GM21825 (cell line): ENCODE measurements at regions not wholly inside any gene's neighbourhood (a gene's known extent, or its start where the extent isn't known, plus 50 kb on each side); places are given as distances from the start of the nearest gene placed in this dataset.

Experiments used
- ATAC-seq: cut with Tn5 transposase; IDR thresholded peaks from one replicate; pipeline ENCODE4 v1.9.1; 2021; ENCODE audit warnings: mild to moderate bottlenecking, moderate library complexity; ENCODE audit not compliant: unreplicated experiment

DNA sequence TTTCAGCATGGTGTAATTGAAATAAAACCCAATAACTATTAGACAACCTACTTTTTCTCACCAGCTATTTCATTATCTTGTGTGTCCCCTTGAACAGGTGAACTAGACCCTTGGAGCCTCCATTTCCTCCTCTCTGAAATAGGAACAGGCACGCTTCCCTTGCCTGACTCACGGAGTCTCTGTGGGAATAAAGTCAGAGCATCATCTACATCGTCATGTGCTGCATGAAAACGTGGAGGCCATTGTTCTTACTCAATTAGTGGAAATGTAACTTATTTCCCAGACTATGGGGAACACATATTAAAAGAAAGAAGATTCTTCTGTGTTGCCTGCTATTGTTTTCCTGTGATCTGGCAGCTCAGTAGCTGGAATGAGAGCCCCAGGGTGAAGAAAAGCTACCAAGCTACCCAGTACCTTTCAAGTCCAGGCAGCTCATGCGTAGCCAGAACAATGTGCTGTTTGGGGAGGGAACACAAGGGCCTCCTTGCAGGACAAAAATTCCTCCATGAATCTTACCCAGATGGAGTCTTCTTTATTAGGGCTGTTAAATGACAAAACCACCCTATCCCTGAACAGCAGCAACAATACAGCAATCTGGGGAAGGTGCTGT, 59.8 kb downstream of the SOX11 start:
- no peak for ATAC-seq

DNA sequence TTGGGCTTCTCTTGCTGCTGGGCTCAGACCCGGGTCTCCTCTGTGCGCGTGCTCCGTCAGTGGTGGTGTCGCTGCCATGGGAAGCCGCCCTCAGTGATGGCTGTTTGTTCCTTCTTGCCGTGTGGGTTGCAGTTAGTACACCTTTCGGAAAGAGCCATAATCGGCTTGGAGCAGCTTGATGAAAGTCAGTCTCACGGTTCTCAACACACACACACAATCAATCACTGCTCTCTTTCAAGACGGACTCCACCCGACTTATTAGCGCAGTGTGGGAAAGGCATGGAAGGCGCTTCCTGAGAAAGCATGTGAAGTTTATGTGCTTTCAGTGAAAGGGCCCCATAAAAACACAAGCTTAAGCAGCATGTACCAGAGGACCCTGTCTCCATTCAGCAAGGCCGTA, 64.1 kb downstream of the SOX11 start:
- ATAC-seq: no peak

DNA sequence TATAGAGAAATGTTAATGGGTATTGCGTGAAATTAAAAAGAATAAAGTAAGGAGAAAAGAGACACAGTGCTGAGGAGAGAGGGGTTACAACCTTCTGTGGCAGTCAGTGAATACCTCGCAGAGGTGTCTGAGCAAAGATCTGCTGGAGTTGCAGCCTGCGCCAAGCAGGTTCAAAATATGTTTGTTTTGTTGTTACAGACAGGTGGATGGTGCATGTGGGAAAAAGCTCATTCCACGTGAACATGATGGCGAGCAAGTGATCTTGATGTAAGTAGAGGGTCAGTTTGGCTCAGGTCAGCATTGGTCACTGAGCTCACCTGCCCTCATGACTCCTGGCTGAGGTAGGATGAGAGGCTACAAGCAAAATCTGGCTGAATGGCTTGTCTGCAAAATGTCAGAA, 66.2 kb downstream of the SOX11 start:
- no peak for ATAC-seq

DNA sequence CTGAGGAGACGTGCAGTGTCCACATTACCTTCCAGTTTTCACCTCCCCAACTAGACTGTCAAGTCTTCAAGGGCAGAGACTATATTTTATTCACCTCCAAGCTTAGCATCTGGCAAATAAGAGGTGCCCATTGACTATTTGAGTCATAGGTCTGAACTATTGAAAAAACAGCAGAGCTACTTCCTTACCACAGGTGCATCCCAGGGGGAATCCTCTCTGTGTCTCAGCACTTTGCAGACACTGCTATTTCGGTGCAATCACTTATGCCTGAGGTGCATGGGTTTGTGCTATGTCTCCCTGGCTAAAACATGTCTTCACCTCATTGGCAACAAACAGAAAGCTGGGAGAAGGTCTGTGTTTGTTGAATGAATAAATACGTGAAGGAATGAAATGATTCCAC, 67.8 kb downstream of the SOX11 start:
- no peak for ATAC-seq

DNA sequence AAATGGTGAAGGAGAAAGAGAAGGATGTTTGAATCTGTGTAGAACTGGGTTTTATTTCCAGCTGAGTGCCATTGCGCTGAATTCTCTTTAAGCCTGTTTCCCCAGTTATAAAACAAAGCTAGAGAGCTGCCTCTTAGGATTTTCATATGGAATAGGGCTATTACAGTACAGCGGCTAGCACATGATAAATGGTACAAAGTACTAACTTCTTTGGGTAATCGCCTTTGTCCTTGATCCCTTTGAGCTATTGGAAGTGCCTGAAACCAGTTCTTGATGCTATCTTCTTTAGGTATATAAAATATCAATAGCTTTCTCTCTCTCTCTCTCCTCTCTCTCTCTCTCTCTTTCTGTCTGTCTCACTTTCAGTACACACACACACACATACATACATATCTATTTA, 71.3 kb downstream of the SOX11 start:
- no peak for ATAC-seq

DNA sequence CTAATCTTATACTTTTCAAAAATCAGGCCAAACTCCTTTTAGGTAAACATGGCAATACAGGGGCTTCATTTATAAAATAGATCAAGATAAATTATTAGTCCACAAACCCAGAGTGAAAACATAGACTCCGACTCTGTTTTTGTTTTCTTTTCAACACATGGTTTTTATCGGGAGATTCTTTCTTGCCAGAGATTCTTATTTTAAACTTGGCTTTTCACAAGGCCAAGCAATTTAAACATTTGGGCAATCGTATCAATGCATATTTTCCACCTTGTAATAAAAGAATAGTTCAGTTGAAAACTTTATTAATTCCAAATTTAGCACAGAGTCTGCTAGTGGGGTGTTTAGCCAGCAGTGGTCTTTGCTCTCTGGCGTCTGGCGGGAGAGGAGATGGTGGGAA, 71.9 kb downstream of the SOX11 start:
- ATAC-seq: no peak

DNA sequence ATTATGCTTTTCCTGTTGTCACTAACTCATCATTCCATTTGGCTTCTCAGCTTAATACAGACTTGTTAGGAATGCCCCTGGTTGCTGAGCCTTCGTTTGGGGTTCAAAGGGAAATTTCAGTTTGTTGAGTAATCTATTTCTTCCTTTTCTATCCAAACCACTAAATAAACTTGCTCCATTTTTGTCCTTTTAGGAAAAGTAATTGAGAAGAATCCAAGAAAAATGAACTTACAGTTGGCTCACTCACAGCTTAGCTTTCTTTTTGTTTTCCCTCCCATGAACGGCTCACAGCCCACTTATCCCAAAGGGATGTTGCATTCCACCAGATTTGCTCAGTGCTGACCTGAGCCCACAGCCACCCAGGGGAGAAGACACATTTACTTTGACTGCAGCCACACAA, 73.9 kb downstream of the SOX11 start:
- no peak for ATAC-seq

DNA sequence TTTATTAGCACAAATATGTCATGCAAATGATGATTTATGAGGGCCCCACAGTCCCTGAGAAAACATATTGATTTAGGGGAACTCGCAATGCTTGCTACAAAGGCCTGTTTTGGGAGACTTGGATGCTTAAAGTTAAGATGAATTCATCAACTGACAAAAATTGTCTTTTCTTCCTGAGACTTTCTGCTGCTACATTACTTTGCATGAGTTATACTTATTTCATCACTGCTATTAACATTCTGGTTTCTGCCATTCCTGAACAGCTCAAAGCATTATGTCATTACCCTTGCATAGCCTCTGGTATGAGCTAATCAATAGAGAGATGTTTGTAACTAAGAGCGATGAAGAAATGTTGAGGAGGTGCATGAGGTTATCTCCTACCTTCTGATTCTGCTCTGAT, 74.4 kb downstream of the SOX11 start:
- ATAC-seq: no peak

DNA sequence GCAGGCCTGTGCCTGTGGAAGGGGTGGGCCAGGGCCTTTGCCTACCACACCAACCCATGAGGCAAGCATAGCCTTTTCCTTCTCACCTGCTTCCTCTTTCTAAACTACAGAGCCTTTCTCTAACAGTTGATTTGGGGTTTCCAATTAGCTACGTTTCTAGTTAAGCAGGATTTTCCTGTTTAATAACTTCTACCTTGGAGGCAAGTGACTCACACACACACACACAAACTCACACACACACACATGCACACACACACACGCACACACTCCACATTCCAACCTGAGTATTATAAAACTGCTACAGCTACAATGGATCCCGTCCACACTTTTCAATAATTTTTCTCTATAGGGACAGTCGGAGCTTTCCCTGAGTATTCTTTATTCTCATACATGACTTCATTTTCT, 84.9 kb downstream of the SOX11 start:
- no peak for ATAC-seq

DNA sequence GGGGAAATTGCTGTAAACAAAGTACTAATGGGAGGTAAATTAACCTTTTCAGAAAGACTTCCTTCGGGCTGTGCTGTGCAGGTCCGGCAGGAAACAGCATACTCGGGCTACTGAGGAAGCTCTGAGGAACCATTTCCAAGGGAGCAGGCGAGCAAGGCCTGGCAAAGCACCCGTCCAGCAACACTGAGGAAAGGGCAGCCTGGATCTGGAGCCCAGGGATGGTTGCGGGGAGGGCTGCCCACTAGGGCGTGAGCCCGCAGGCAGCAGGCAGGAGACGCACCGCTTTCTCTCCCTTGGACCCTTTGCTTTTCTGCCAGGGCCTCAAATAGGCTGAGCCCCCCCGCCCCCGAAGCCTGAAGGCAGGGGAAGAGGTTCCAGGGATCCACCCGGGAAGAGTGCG, 89.5 kb downstream of the SOX11 start:
- ATAC-seq: no peak

DNA sequence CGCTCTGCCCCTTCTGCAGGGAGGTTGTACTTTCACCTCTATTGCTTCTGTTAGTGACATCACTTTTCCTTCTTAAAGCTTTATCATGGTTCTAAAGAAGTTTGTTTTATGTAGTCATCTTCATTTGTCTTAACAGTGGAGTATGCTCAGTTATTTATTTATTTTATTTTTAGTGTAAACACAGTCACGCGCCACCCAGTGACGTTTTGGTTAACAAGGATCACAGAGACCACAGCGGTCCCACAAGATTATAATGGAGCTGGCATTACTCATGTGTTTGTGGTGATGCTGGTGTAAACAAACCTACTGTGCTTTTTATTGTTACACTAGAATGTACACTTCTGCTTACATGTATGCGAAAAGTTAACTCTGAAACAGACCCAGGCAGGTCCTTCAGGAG, 89.9 kb downstream of the SOX11 start:
- ATAC-seq: no peak

DNA sequence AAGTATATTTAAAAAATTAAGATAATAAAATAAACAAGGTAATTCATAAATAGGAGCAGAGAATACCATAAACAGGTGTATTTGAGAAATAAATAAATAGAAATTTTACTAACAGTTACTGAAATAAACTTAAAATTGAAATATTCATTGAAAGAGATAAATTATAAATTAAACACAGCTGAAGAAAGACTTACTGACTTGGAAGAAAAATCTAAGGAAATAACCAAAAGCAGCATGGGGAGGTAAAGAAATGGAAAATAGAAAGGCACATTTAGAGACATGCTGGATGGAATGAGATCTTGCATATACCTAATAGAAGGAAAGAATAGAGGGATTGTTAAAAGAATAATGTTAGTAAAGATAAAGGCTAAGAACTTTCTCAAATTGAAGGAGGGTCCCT, 96.3 kb downstream of the SOX11 start:
- no peak for ATAC-seq

DNA sequence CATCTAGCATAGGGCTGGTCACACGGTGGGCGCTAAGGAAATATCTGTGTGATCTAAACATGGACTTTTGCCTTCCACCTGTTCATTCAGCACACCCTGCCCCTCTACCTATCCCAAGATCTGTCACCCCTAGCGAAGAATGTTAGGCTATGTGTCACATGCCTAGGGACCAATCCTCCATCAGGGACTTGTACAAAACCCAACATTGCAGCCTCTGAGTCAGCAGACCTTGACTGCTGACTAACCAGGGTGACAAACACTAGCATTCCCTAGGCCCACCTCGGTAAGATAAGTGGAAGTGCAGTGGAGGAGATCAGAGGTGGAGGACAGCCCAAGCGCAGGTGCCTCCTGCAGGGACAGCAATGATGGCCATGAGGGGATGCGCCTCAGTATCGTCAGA, 99.2 kb downstream of the SOX11 start:
- no peak for ATAC-seq

DNA sequence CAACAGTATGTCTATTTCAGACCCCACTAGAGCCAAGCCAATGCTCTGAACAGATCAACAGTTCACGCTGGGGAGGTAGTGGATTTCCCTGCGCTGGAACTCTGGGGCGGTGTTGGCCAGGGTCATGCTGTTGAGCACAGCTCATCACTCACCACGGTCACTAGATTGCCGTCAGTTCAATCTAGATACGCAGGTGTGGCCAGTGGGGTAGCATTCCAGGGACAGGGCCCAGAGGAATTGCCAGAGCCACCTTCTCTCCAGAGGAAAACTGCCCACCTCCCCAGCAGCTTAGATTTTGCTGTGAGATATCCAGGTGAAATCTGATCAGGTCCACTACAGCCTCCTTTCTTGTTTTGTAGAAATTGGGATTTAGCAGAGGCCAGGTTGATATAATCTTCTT, 101.8 kb downstream of the SOX11 start:
- ATAC-seq: no peak

DNA sequence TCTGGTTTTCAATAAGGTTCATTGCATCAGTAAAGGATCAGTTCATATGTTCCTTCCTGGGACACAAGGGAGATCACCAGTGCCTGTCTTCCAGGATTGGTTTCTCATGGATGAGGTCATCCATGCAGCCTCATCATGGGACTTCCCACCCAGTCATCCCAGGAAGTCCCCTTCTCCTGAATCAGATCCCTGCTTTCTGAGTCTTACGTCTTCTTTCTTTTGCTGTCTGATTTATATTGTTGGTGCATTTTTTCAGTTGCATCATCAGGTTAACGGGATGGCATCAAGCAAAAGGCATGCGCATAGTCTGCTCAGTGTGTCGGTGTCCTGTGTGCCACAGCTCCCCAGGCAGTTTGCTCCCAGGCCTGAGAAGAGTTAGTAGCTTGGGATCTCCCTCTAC, 105.9 kb downstream of the SOX11 start:
- ATAC-seq: no peak

DNA sequence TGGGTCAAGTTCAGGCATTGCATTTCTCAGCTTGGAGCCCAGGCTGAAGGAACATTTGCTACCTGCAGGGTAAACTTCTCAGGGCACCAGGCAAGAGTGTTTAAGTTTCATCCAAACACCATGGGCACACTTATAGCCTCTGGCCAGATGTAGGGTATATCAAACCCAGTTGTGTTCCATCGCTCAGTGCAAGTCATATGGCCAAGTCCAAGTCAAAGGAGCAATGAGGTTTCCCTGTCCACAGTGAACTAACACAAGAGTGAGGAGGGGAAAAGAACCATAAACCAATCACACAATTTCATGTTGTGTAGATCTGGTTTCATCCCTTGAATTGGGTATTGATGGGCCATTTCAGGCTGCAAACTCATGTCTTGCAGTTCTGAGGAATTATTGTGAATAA, 107.2 kb downstream of the SOX11 start:
- ATAC-seq: no peak

DNA sequence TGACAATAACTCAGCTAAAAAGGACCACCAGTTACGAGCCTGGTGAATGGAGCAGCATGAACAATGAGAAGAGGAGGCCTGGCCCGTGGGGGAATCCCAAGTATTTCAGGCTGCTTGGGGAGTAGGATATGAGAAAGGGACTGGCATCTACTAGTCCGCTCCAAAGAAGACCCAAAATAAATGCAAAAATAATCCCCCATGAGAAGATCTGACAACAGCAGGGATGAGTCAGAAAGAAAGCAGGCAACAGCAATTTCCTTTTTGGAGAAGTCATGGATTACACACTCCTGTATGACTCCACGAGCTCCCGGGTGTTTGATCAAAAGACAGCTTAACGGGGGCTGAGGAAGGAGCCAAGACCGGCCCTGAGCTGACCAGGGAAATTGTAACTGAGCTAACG, 111.4 kb downstream of the SOX11 start:
- ATAC-seq: no peak

DNA sequence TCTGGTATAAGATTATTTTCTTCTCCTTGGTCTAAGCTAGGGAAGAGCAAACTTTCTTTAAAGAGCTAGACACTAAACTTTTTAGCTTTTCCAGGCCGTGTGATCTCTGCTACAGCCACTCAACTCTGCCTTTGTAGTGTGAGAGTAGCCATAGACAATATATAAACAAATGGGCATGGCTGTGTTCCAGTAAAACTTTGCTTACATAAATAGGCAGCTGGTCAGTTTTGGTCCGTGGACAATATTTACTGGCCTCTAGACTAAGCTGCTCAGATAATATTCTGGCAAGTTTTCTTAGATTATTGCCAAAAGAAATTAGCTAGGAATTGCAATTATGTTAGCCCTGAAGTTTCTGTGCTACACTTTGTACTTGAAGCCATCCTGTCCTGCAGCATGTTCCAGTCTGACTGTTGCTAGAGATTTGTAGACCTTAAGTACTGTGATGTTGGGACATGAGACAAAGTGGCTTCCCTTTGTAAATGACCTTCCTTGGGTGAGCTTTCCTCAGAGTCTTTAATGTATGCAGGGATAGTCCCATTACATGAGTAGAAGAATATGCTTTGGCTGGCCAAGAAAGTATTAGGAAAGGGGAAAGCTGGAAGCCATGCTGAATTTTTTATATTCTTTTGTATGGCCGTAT, 126.9 kb downstream of the SOX11 start:
- ATAC-seq: no peak

DNA sequence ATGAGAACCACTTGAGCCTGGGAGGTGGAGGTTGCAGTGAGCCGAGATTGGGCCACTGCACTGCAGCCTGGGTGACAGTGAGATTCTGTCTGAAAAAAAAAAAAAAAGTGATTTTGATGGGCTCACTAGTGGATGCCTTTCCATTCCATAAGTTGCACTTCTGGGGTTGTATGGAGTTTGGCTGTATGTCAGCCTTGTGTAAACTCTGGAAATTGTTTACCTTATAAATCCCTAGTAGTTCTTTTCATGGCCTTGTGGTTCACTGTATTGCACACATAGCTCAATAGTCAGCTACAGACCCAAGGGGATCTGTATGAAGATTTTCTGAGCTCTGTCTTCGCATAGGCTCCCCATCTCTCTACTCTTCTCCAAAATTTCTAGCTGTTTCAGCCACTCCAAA, 131.9 kb downstream of the SOX11 start:
- ATAC-seq: no peak

DNA sequence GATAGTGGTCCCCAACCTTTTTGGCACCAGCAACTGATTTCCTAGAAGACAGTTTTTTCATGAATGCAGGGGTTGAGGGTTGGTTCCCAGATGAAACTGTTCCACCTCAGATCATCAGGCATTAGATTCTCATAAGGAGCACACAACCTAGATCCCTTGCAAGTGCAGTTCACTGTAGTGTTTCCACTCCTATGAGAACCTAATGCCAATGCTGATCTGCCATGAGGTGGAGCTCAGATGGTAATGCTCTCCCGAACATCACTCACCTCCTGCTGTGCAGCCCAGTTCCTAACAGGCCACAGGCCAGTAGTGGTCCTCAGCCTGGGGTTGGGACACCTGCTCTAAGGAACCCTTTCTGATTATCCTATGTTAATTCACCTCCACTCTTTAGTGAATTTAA, 133.5 kb downstream of the SOX11 start:
- ATAC-seq: no peak

DNA sequence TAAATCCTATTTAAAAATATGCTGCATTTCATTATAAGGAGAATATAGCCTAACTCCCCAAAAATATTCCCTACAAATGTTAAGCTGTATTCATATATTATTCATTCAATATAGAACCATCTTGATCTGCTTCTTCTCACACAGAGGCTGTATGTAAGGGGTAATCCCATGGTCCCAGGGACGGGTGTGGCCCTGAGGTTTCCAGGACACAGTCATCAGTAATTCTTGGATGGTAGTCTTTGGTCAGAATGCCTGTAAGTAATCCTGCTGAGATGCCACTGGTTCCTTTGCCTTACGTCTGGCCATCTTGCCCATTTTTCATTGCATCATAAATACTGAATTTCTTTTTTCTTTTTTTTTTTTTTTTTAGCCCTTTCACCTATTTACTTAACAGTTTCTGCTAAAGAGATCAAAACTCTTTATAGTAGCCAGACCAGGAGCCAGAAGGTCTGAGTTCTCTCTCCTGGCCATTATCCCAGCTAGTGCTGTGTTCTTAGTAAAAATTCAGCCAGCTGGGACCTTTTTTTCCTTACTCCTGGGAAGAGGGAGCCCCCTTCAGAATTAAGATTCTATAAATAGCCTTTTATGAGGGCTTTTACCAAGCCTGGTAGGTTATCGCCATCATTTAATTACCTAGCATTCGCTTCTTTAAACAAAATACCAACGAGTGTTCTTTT, 134.9 kb downstream of the SOX11 start:
- ATAC-seq: no peak

DNA sequence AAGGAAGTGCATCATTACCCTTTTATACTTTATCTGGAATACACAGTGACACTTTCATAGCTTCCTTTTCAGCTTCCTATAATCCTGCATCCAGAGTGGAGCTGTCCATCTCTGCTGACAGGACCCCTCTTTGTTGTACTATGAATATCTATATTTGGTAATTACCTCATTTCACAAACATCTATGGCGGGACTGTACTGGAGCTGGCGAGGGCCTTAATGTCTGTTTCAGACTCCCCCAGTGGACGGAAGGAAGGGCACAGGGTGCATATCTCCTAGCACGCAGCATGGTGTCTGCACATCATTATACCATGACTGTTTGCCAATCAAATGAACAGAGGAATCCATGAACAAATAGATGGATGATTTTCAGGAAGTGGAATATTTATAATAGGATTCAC, 142.3 kb downstream of the SOX11 start:
- ATAC-seq: no peak

DNA sequence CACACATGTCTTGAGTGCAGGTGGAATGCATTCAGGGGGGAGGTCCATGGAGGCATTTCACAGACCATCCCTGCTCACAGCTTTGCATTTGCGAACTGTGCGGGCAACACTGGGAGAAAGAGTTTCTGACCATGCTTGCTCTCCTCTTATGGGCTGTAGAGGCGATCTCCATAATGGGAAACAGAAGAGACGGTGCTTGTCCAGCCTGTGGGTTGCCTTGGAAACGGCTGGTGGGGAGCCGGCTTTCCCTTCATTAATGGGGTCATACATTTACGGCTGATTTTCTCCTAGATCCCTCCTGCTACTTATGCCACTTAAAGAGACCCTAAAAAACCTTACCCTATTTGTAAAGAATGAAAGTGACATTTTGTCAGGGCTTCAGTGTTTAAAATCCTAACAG, 147.4 kb downstream of the SOX11 start:
- ATAC-seq: no peak
